ENCODE measurements at regions not wholly inside any gene's neighbourhood (a gene's known extent, or its start where the extent isn't known, plus 50 kb on each side); places are given as distances from the start of the nearest gene placed in this dataset.

- TF ChIP-seq CTCF (IDR thresholded peaks at IDR 0.05; ENCODE audit: insufficient read depth, low read length) (no peak), POLR2AphosphoS5 (IDR thresholded peaks at IDR 0.05; ENCODE audit: low read depth) (no peak), SPI1 (IDR thresholded peaks at IDR 0.05; ENCODE audit: borderline replicate concordance, low read depth) (no peak)
These were observed 80.0 kb upstream of the COL5A1 start for GRCh38 chr9:134561427-134562145.

Measured in HL-60 (cell line).